Right lung (tissue), 2 donors: ENCODE measurements at regions not wholly inside any gene's neighbourhood (a gene's known extent, or its start where the extent isn't known, plus 50 kb on each side); places are given as distances from the start of the nearest gene placed in this dataset.
A peak's percentile ranks its signal among the peaks of the same experiment; 100 is the strongest.
"Not testable (repeated sequence)": the region's sequence is repeated elsewhere in the genome, so short reads cannot be mapped to it uniquely, and the experiment has no call there.

Experiments
- DNase-seq, 2 donors: peaks; one replicate each; pipeline ENCODE4 v3.0.0-alpha.2; 2013

- DNase-seq, result no peak
These were observed 1578.8 kb upstream of the WWC1 start for GRCh38 chr5:166712447-166713185.

GRCh38 chr5:166713295-166713694 lies 1578.2 kb upstream of the WWC1 start:
- DNase-seq, result no peak

- DNase-seq, result no peak
These were observed 1574.5 kb upstream of the WWC1 start for GRCh38 chr5:166716856-166717492.

- no peak for DNase-seq
These were observed 1571.5 kb upstream of the WWC1 start for GRCh38 chr5:166719991-166720390.

- DNase-seq, result no peak
These were observed 1568.5 kb upstream of the WWC1 start for GRCh38 chr5:166722939-166723338.

- DNase-seq, result peak in 1 of 2 donors; percentile 11
These were observed 1567.2 kb upstream of the WWC1 start for GRCh38 chr5:166724284-166724683.

GRCh38 chr5:166725593-166725992 lies 1565.9 kb upstream of the WWC1 start:
- DNase-seq, result no peak

- no peak for DNase-seq
These were observed 1565.0 kb upstream of the WWC1 start for GRCh38 chr5:166726406-166726805.

- not testable (repeated sequence) for DNase-seq
These were observed 1548.5 kb upstream of the WWC1 start for GRCh38 chr5:166742951-166743350.

GRCh38 chr5:166746506-166746905 lies 1544.9 kb upstream of the WWC1 start:
- DNase-seq, result no peak

GRCh38 chr5:166750376-166750775 lies 1541.1 kb upstream of the WWC1 start:
- DNase-seq, result no peak

- DNase-seq, result no peak
These were observed 1533.3 kb upstream of the WWC1 start for GRCh38 chr5:166758151-166758550.

GRCh38 chr5:166767858-166768257 lies 1523.6 kb upstream of the WWC1 start:
- no peak for DNase-seq

GRCh38 chr5:166768536-166768935 lies 1522.9 kb upstream of the WWC1 start:
- DNase-seq, result no peak

GRCh38 chr5:166772770-166773169 lies 1518.7 kb upstream of the WWC1 start:
- DNase-seq, result no peak

- no peak for DNase-seq
These were observed 1509.7 kb upstream of the WWC1 start for GRCh38 chr5:166781737-166782136.

- no peak for DNase-seq
These were observed 1506.8 kb upstream of the WWC1 start for GRCh38 chr5:166784545-166785078.

- DNase-seq, result no peak
These were observed 1505.3 kb upstream of the WWC1 start for GRCh38 chr5:166786178-166786577.

- no peak for DNase-seq
These were observed 1504.6 kb upstream of the WWC1 start for GRCh38 chr5:166786889-166787288.

GRCh38 chr5:166788050-166788449 lies 1503.4 kb upstream of the WWC1 start:
- no peak for DNase-seq

GRCh38 chr5:166795756-166796155 lies 1495.7 kb upstream of the WWC1 start:
- no peak for DNase-seq

GRCh38 chr5:166803058-166803457 lies 1488.4 kb upstream of the WWC1 start:
- DNase-seq, result no peak

GRCh38 chr5:166804223-166804622 lies 1487.2 kb upstream of the WWC1 start:
- not testable (repeated sequence) for DNase-seq
